Neural cell (in vitro differentiated cells): ENCODE measurements at regions not wholly inside any gene's neighbourhood (a gene's known extent, or its start where the extent isn't known, plus 50 kb on each side); places are given as distances from the start of the nearest gene placed in this dataset.

ENCODE experiments used
- CTCF ChIP-seq: fragments of 450-650 bp; IDR thresholded peaks from 2 replicates; pipeline ENCODE4 v1.5.1; 2014; ENCODE audit warnings: antibody characterized with exemption, mild to moderate bottlenecking, moderate library complexity; ENCODE audit not compliant: poor library complexity, severe bottlenecking
- EP300 ChIP-seq: fragments of 450-650 bp; conservative IDR thresholded peaks from 2 replicates; pipeline ENCODE4 v1.6.1; 2014; ENCODE audit warnings: antibody characterized with exemption, mild to moderate bottlenecking, moderate library complexity; ENCODE audit not compliant: poor library complexity, severe bottlenecking
- EZH2 ChIP-seq: fragments of 200-600, 300-800 bp; shearing (Covaris generic), sonication (generic); IDR thresholded peaks from 2 replicates; pipeline ENCODE4 v1.6.1; 2014; ENCODE audit warnings: antibody characterized with exemption, low read length, borderline replicate concordance, mild to moderate bottlenecking; ENCODE audit not compliant: insufficient read depth, poor library complexity, severe bottlenecking
- MXI1 ChIP-seq: fragments of 450-650 bp; conservative IDR thresholded peaks from 2 replicates; pipeline ENCODE4 v1.6.1; 2014; ENCODE audit warnings: antibody characterized with exemption, mild to moderate bottlenecking; ENCODE audit not compliant: poor library complexity, severe bottlenecking
- POLR2AphosphoS5 ChIP-seq: IDR thresholded peaks from 2 replicates; pipeline ENCODE4 v1.6.1; 2012
- REST ChIP-seq: IDR thresholded peaks from 2 replicates; pipeline ENCODE4 v1.6.1; 2012; ENCODE audit warnings: borderline replicate concordance
- SMC3 ChIP-seq: fragments of 450-650 bp; conservative IDR thresholded peaks from 2 replicates; pipeline ENCODE4 v1.6.1; 2014; ENCODE audit warnings: antibody characterized with exemption, mild to moderate bottlenecking, moderate library complexity; ENCODE audit not compliant: poor library complexity
- TAF1 ChIP-seq: IDR thresholded peaks from 2 replicates; pipeline ENCODE4 v1.6.1; 2012; ENCODE audit warnings: low read depth

- TF ChIP-seq MXI1, result no peak
- TF ChIP-seq EZH2, result no peak
- TF ChIP-seq CTCF, result no peak
- TF ChIP-seq REST, result no peak
- no peak for TF ChIP-seq EP300
- no peak for TF ChIP-seq POLR2AphosphoS5
- TF ChIP-seq SMC3, result no peak
- no peak for TF ChIP-seq TAF1
These were observed 1021.4 kb upstream of the TENM4 start for GRCh38 chr11:80462211-80462610.
